OCI-LY3 (cell line): ENCODE measurements at regions not wholly inside any gene's neighbourhood (a gene's known extent, or its start where the extent isn't known, plus 50 kb on each side); places are given as distances from the start of the nearest gene placed in this dataset.

Experiments used
- H2AFZ ChIP-seq: fragments of 200-600, 300-600 bp; shearing (Covaris generic); 2 replicates; pipeline ENCODE4 v1.6.0; 2014; ENCODE audit warnings: antibody characterized with exemption, low read depth, low read length
- H3K27ac ChIP-seq: fragments of 200-600, 300-600 bp; sonication (generic); 2 replicates; pipeline ENCODE4 v1.5.1; 2014; ENCODE audit warnings: mild to moderate bottlenecking, low read length, moderate library complexity, mixed read lengths
- H3K27me3 ChIP-seq: fragments of 200-600, 300-600 bp; sonication (generic); 2 replicates; pipeline ENCODE4 v1.6.1; 2014; ENCODE audit warnings: low read depth, low read length, mixed read lengths
- H3K36me3 ChIP-seq: fragments of 200-600, 300-600 bp; sonication (generic); replicated peaks from 2 replicates; pipeline ENCODE3; 2014; ENCODE audit warnings: low read depth, low read length, mixed read lengths
- H3K4me1 ChIP-seq: fragments of 300-600, 200-600 bp; sonication (generic); 2 replicates; pipeline ENCODE4 v1.6.1; 2014; ENCODE audit warnings: low read length, mixed read lengths
- H3K4me2 ChIP-seq: fragments of 200-600, 300-600 bp; sonication (generic); 2 replicates; pipeline ENCODE4 v1.6.1; 2014; ENCODE audit warnings: low read length, mixed read lengths
- H3K4me3 ChIP-seq: fragments of 300-600, 200-600 bp; sonication (generic); 2 replicates; pipeline ENCODE4 v1.5.1; 2014; ENCODE audit warnings: antibody characterized with exemption, mild to moderate bottlenecking, low read length, moderate library complexity
- H3K79me2 ChIP-seq: fragments of 300-600, 200-600 bp; shearing (Covaris generic); 2 replicates; pipeline ENCODE4 v1.6.1; 2014; ENCODE audit warnings: mild to moderate bottlenecking, low read length, mixed read lengths
- H3K9ac ChIP-seq: fragments of 300-600, 200-600 bp; shearing (Covaris generic); 2 replicates; pipeline ENCODE4 v1.6.0; 2014; ENCODE audit warnings: mild to moderate bottlenecking, low read length, moderate library complexity
- H3K9me3 ChIP-seq: fragments of 200-600, 300-600 bp; shearing (Covaris generic); 2 replicates; pipeline ENCODE4 v1.6.1; 2014; ENCODE audit warnings: low read length, mixed read lengths; ENCODE audit not compliant: insufficient read depth
- H4K20me1 ChIP-seq: fragments of 200-600, 300-600 bp; sonication (generic); 2 replicates; pipeline ENCODE4 v1.6.1; 2016; ENCODE audit warnings: low read length, mixed read lengths; ENCODE audit not compliant: insufficient read depth
- EZH2phosphoT487 ChIP-seq: fragments of 200-600 bp; shearing (Covaris generic); IDR thresholded peaks from 2 replicates; pipeline ENCODE4 v1.6.1; 2018; ENCODE audit warnings: antibody characterized with exemption, mixed run types, low read depth
- TF ChIP-seq, protein P1 (sequence below): fragments of 200-600, 300-600 bp; sonication (generic); IDR thresholded peaks from 2 replicates; pipeline ENCODE4 v1.5.1; 2014; ENCODE audit warnings: antibody characterized with exemption, low read length, low read depth

DNA sequence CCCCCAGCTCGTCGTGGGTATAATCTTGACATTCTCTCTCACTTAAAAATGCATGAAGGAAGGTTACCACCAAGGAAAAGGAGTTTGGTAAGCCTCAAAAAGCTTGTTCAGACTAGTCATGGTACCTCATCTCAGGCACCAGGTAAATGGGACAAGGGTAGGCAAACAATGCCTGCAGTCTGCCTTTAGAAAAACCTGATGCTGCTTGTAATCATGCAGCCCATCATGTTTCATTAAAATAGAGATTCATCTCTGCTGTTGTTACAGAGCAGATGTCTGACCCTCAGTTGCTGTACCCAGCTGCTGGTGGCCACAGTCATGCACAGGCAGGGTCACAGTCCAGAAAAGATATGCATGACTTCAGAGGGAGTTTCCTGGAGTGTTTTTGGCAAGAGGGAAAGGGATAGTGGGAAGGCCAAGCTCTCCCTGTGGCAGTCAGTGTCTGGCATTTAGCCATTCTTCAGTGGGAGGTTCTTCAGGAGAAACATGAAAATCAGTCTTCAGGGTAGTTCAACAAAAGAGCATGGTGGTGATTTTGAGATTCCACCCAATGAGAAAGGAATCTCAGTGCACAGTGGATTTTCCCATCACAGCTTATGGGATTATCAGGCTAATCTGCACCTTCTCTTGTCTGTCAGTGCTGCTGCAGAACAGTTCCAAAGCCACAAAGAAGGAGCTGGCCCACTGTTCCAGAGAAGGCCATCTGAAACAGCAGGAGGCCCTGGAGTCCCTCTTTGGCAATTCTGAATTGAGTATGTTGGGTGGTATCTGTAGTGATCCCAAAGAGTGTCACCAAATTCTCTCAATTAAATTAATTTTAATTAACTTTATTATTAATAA lies 202.7 kb upstream of the FRMD6 start:
- Histone ChIP-seq H3K4me1 (no peaks in the 10 kb centered on the region), H3K79me2 (no peaks in the 10 kb centered on the region), H3K4me3 (no peak overlapping the region), H3K27me3 (peaks cover 4% of the 10 kb centered on the region), H4K20me1 (no peaks in the 10 kb centered on the region), H3K9me3 (no peaks in the 10 kb centered on the region), H2AFZ (no peak overlapping the region), H3K36me3 (no peaks in the 10 kb centered on the region), H3K9ac (no peak overlapping the region), H3K4me2 (no peak overlapping the region), H3K27ac (no peak overlapping the region)
- TF ChIP-seq EZH2phosphoT487, result no peak
- TF ChIP-seq, protein P1, sequence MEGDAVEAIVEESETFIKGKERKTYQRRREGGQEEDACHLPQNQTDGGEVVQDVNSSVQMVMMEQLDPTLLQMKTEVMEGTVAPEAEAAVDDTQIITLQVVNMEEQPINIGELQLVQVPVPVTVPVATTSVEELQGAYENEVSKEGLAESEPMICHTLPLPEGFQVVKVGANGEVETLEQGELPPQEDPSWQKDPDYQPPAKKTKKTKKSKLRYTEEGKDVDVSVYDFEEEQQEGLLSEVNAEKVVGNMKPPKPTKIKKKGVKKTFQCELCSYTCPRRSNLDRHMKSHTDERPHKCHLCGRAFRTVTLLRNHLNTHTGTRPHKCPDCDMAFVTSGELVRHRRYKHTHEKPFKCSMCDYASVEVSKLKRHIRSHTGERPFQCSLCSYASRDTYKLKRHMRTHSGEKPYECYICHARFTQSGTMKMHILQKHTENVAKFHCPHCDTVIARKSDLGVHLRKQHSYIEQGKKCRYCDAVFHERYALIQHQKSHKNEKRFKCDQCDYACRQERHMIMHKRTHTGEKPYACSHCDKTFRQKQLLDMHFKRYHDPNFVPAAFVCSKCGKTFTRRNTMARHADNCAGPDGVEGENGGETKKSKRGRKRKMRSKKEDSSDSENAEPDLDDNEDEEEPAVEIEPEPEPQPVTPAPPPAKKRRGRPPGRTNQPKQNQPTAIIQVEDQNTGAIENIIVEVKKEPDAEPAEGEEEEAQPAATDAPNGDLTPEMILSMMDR, result no peak

DNA sequence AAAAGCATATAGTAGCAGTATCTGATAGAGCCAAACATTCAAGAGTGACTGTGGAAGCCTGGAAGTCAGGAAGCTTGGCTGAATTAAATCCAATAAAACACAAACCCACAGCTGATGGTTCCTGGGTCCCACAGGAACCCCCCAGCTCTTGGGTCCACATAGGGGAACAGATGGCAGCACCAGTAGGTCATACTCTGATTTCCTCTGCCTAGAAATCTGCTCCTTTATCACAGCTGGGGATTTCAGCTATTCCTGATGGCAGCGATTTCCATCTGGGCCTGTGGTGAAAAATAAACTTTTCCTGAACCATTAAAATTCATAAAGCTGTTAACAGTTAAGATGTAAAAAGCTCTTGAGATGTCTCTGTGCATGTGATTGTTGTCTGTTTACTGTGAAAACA lies 202.0 kb upstream of the FRMD6 start:
- Histone ChIP-seq H3K27me3 (peaks cover 4% of the 10 kb centered on the region; the same call in 1 of the 2 replicates), H3K27ac (no peak overlapping the region)
- TF ChIP-seq, protein P1, result no peak
- no peak for TF ChIP-seq EZH2phosphoT487

DNA sequence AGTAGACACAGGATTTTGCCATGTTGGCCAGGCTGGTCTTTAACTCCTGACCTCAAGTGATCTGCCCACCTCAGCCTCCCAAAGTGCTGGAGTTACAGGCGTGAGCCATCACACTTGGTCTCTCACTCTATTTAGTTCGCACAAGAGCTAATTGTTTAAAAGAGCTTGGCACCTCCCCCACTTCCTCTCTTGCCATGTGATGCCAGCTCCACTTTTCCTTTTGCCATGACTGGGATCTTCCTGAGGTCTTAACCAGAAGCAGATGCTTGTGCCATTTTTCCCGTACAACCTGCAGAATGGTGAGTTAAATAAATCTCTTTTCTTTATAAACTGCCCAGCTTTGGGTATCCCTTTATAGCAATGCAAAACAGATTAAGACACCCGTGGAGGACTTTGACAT lies 200.1 kb upstream of the FRMD6 start:
- Histone ChIP-seq H3K27ac (no peak overlapping the region), H3K9ac (no peak overlapping the region), H3K27me3 (no peaks in the 10 kb centered on the region; the same call in 1 of the 2 replicates), H3K4me2 (no peak overlapping the region), H3K79me2 (no peaks in the 10 kb centered on the region), H3K9me3 (no peaks in the 10 kb centered on the region), H2AFZ (no peak overlapping the region), H3K4me1 (no peaks in the 10 kb centered on the region), H3K36me3 (no peaks in the 10 kb centered on the region), H3K4me3 (no peak overlapping the region), H4K20me1 (no peaks in the 10 kb centered on the region)
- TF ChIP-seq, protein P1, result no peak
- TF ChIP-seq EZH2phosphoT487, result no peak

More for the DNA sequence above, 202.0 kb upstream of the FRMD6 start:
- Histone ChIP-seq H3K9me3 (no peaks in the 10 kb centered on the region), H3K4me1 (no peaks in the 10 kb centered on the region), H3K9ac (no peak overlapping the region), H3K36me3 (no peaks in the 10 kb centered on the region), H3K4me3 (no peak overlapping the region), H4K20me1 (no peaks in the 10 kb centered on the region), H2AFZ (no peak overlapping the region), H3K4me2 (no peak overlapping the region), H3K79me2 (no peaks in the 10 kb centered on the region)

DNA sequence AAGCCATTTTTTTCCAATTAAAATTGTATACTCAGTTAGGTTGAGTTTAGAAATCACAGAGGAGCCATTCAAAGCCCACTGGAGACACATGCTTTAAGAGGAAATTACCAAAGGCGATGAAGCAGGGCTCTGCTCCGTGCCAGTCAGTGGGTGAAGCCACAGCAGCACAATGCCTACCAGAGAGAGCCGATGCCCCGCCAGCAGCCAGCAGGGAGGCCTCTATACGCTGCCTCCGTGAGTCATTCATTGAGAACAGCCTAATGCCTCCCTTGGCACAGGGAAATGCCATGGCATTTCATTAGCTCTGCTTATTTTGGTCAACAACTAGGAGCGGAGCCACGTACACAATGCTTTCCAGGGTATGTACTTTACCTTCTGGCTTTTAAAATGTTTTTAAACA lies 197.8 kb upstream of the FRMD6 start:
- Histone ChIP-seq H3K27me3 (no peaks in the 10 kb centered on the region; the same call in 1 of the 2 replicates), H3K4me1 (no peaks in the 10 kb centered on the region), H3K4me3 (no peak overlapping the region), H3K9ac (no peak overlapping the region), H3K36me3 (no peaks in the 10 kb centered on the region), H3K27ac (no peak overlapping the region), H3K9me3 (no peaks in the 10 kb centered on the region), H2AFZ (no peak overlapping the region), H3K79me2 (no peaks in the 10 kb centered on the region), H3K4me2 (no peak overlapping the region), H4K20me1 (no peaks in the 10 kb centered on the region)
- TF ChIP-seq EZH2phosphoT487, result no peak
- TF ChIP-seq, protein P1, result no peak
